ENCODE measurements at regions not wholly inside any gene's neighbourhood (a gene's known extent, or its start where the extent isn't known, plus 50 kb on each side); places are given as distances from the start of the nearest gene placed in this dataset.

GRCh38 chr18:70582981-70583380 is 294.1 kb downstream of the SOCS6 start:
- TF ChIP-seq GATA3 (IDR thresholded peaks at IDR 0.05; ENCODE audit: low read depth, low read length): no peak
- no peak for TF ChIP-seq GATA2 (IDR thresholded peaks at IDR 0.05; ENCODE audit: low read depth, low read length)
